Kidney glomerular epithelial cell (primary cell): ENCODE measurements at regions not wholly inside any gene's neighbourhood (a gene's known extent, or its start where the extent isn't known, plus 50 kb on each side); places are given as distances from the start of the nearest gene placed in this dataset.

Experiments used
- DNase-seq: peaks from one replicate; lab custom pipeline; 2025; lab: John Stamatoyannopoulos, UW

DNA sequence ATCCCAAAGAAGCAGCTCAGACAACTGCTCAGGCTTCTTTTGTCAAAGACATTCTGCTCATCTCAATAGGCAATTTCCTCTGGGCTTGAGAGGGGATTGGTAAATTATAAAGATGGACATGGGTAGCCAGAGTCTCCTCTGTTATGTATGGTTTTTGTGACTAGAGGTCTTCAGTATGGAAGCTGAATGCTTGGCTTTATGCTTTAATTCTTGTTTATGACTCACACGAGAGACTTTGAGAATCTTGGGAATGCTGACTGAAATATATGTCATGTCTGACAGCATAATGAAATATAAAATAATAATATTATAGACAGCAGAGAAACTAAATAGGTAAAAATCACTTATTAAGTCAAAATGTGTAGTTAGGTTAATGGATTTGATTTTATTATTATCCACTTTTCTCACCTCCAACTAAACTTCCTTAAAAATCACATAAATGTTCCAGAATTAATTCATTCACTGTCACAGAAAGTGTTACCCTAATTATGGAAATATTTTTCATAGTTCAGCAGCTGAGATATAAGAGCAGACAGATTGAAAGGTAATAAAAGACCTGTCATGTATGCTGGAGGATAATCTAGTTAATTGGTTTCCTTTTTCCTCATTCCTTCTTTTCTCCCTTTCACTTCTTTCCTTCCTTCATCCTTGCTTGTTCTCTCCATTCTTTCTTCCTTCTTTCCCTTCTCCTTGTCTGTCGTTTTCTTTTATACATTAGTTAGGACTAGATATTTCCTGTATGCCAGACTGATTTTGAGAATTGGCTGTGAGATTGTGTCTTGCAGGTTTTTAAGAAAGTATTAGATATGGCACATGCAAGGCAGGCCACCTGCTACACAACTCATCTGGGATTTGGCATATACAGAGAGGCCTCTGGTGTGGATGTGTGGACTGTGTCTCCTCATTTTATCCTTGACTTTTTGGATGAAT is 1866.1 kb upstream of the NUDT12 start:
- DNase-seq, result no peak

DNA sequence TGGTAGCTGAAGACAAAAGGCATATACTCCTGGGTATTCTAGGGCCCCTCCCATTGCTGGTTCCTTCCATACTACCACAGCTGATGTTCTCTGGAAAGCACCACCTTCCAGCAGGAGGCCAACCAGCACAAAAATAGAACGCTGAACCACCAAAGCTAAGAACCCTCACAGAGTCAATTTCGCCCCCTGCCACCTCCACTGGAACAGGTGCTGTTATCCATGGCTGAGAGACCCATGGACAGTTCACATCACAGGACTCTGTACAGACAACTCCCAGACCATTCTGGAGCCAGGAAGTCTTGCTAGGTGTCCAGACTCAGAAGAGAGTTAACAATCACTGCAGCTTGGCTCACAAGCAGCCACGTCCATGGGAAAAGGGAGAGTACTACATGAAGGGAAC is 1851.5 kb upstream of the NUDT12 start:
- DNase-seq, result no peak

DNA sequence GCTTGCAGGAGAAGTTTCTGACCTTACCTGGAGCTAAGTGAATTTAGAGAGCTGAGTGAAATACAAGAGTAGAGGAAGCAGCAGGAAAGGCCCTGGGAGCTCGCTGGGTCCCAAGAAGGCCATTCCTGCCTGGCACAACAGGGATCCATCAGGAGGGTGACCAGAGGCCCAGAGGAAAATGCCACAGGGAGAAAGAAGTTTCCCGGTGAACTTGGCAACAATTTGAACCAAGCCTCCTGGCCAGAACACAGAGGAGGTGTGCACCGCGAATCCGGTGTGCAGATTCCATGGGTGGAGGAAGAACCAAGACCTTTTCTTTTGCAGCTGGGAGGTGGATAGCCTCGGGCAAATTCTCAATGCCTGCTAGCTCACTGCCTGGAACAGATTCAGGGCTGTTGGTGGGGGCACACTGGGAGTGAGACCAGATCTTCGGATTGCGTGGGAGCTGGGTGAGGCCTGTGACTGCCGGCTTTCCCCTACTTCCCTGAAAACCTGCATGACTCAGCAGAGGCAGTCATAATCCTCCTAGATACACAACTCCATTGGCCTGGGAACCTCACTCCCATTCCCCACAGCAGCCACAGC is 1850.9 kb upstream of the NUDT12 start:
- no peak for DNase-seq

DNA sequence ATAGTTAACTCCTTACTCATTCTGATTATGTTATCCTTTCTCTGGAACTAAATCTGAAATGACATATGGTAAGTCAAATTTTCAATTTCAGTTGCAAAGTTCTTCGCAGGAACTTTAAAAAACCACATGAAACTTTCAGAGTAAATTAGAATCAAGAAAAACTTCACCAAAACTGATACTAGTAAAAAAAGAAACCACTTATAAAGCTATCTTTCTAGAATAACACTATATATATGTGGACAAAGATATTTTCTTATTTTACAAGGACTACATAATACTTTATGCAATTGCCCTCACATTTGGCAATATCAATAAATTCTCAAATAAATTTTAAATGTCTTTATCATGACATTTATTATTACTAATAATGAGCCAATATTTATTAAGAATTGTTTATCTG is 1847.1 kb upstream of the NUDT12 start:
- no peak for DNase-seq

DNA sequence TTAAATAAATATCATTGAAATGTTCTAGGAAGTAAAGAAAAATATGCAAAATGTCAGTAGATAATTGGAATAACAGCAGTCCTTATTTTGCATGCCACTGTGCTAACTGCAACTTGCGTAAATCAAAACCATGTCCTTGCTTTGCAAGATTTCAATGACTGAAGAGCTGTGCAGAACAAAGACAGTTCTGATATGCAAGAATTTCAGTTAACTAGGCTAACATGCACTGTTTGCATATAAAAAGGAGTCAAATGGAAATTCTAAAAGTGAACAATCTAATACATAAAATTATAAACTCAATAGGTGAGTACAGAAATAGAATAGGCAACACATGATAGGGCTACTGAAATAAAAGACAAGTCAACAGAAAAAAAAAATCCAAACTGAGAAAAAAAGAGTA is 1844.6 kb upstream of the NUDT12 start:
- no peak for DNase-seq

DNA sequence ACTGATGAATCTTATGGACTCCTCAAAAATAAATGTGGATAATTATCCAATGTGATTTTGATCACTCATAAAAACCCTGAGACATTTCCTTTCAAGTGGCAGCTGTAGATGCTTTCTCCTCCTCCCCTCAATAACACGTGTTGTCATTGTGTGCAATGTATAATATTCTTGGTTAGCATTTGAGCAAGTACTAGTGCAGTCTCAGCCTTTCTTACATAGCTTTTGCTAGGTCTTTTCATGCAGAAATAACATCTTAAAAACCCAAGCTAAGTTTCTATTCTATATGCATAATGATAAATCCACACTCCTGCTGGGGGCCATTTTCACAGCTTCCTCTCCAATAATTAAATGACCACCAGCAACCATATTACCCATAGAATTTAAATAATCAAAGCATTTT is 1835.2 kb upstream of the NUDT12 start:
- DNase-seq, result no peak

DNA sequence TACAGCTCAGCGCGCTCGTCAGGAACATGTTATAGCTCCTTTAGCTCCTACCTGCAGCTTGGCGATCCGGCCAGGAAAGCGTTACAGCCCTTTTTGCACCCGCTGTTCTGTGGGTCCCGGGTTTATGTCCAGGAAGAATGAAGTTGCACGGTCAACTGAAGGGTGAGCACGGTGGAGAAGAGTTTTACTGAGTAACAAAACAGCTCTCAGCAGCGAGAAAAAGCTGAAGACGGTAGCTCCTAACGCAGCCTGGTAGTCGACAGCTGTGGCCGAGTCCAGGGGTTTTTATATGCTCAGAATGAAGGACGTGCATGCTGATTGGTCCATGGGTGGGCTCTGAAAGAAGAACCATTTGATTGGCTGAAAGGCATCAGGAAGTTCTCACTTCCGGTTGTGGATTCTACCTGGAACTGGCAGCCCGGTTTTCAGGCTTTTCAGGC is 1830.1 kb upstream of the NUDT12 start:
- DNase-seq, result no peak

DNA sequence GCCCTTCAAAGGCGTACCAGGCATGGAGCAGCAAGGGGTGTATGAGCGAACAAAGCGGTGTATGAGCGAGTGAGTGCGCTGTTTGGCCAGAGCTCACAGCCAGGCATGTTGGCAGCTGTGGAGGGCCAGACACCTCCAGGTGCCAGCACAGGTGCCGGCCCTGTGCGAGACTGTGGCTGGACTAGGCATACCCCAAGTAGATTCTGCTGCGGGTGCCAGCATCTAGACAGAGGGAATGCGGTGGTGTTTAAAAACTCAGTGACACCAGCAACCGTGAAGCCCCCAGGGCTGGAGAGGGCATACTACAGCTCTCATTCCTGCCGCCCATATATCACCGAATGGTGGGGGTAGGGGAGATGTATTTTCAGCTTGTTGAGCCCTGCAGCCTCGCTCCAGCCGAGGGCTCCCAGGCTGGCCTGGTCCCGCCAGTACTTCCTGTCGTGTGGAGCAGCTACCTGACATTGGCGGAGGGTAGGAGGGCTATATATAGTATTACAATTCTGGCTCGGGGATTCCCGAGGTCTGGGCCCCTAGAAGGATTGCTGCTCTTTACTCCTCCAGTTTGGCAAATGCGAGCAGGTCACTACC is 1829.6 kb upstream of the NUDT12 start:
- DNase-seq, result no peak

DNA sequence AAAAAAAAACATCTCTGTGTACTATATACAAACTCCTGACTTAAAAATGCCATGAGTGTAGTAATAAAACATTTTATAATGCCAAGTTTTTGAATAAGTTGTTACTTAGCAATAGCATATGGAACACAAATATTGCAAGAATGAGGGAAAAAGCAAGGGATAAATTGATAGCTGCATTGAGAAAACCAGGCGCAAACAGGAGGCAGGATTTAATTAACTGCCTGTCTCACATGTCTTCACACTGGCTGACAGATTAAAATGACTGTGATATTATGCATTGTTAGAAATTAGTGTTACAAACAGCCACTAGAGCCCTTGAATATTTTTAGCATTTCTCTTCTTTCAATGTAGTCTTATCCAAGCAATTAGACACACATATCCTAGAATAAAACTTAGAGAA is 1817.5 kb upstream of the NUDT12 start:
- no peak for DNase-seq

DNA sequence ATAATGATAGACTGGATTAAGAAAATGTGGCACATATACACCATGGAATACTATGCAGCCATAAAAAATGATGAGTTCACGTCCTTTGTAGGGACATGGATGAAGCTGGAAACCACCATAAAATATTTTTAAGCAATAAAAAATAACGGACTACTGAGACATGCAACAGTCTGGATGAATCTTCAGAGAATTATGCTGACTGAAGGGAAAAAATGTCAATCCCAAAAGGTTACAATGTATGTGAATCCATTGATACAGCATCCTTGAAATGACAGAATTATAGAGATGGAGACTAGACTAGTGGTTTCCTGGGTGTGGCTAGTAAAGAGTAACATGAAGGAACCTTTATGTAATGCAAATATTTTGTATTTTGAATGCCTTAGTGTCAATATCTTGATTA is 1808.6 kb upstream of the NUDT12 start:
- no peak for DNase-seq

DNA sequence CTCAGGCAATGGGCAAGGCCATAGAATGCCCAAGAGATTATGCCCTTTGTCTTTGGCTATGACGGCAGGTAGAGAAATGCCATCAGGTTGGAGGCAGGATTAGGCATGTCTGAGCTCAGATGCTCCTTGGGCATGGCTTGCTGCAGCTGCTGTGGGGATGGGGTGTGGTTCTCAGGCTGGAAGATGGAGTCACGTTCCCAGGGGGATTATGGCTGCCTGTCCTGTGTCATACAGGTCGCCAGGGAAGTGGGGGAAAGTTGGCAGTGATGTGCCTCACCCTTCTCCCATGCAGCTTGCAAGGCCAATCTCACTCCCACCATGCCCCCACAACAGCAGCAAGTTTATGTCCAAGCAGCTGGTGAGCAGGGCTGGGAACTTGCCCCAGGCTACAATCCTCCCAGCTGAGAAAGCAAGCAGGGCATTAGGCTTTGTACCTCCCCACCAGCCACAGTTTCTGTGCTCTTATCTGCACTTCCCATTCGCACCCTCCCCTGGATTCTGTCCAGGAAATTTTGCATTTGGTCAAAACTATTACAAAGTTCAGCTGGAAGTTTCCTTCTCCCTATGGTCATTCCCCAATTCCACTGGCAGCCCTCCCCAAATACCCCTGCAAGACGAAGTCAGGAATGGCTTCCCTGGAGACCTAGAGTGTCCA is 1788.0 kb upstream of the NUDT12 start:
- no peak for DNase-seq

DNA sequence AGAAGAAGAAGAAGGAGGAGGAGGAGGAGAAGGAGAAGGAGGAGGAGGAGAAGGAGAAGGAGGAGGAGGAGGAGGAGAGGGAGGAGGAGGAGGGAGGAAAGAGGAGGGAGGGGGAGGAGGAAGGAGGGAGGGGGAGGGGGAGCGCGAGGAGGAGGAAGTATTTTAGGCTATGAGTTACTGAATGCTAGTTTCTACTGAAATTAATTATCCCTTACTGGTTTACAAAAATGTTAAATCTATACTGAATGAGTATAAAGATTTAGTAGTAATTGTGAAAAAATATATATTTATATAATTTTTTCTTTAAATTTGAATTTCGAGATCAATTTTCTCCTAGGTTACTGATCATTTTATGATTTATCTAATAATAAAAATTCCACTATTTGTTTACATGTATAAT is 1769.0 kb upstream of the NUDT12 start:
- DNase-seq, result no peak

DNA sequence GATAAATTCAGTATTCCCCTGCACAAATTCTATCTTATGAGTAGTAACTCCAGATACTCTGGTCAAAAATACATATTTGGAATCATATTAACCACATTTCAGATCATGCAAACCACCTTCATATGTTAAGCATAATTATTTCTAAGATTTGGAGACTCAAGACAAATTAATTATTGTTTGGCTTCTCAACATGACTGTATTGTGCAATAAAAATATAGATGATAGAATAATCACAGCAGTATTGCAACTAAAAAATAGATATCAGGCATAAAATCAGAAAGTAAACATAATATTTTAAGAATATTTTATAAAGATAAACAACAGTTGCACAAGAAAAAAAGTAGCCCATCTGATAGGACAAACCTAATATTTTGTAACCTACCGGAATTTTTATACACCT is 1767.6 kb upstream of the NUDT12 start:
- DNase-seq, result no peak

DNA sequence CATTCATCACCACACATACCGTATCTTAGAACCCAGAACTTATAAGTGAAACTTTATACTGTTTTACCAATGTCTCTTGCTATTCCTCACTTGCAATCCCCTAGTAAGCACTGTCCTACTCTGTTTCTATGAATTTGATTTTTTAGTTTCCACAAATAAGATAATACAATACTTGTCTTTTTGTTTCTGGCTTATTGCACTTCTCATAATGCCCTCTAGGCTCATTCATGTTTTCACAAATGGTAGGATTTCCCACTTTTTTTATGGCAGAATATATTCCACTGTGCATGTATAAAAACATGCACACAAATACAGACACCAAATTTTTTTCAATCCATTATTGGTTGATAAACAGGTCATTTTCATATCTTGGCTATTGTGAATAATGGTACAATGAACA is 1742.3 kb upstream of the NUDT12 start:
- no peak for DNase-seq

DNA sequence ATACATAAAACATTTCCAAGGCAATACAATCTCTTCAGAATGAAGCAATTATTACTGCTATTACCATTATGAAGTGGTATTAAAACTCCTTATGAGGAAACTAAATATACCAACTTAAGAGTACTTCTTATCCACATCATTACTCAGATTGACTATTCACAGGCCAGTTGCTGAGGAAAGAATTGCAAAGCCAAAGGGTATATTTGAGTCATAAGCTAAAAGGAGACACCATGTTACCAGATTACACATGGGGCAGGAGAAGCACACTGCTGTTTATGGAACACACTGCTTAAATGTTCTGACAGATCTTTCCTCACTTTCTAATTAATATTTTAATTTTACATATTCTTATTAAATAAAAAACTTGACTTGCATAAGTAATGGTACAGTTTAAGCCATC is 1726.4 kb upstream of the NUDT12 start:
- DNase-seq, result no peak

DNA sequence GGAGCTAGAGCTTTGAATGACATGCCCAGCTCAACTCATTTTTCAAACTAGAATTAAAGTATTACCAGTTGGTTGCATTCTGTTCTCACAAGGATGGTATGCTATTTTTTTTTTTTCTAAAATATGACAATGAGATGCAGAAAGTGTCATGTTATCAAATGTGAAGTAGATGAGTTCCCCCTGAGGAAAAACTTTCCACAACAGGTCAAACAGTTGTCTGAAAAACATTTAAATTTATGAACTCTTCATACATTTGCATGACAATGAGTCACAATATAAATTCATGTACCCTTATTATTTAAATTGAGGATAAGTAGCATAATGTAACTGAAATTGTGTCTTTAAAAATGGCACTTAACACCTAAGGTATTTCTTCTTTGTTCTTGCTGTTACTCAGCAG is 1720.5 kb upstream of the NUDT12 start:
- DNase-seq, result no peak

DNA sequence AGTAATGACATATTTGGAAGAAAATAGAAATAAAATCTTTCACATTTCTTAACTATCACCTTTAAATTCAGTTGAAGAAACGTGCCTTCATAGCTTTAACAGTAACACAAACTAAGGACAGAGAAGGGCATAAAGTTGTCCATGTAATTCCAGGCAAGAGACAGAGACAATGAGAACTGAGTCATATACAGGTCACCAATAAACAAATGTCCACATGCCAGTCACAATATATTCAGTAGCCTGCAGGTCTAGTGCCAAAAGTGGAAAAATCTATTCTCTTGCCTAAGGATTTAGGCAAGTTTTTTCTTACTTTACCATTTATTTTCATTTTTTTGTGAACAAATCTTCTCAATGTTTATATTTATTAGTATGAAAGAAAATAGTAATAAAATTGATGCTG is 1711.5 kb upstream of the NUDT12 start:
- DNase-seq, result no peak

DNA sequence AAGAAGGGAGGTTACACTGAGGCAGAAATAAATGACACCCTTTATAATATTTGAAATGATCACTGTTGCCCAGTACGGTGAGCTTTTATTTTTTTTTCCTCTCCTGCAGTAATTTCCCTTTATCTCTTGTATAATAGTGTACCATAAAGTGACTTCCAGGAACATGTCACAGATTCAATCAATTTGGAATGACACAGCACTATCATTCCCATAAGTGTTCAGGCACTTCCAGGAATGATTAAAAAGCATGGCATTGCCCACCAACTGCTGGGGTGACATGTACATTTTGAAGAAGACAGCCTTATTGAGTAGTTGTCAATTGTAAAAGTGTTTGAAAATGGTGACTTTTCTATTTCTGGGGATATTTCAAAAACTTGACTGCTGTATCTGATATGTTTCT is 1700.9 kb upstream of the NUDT12 start:
- DNase-seq, result no peak

DNA sequence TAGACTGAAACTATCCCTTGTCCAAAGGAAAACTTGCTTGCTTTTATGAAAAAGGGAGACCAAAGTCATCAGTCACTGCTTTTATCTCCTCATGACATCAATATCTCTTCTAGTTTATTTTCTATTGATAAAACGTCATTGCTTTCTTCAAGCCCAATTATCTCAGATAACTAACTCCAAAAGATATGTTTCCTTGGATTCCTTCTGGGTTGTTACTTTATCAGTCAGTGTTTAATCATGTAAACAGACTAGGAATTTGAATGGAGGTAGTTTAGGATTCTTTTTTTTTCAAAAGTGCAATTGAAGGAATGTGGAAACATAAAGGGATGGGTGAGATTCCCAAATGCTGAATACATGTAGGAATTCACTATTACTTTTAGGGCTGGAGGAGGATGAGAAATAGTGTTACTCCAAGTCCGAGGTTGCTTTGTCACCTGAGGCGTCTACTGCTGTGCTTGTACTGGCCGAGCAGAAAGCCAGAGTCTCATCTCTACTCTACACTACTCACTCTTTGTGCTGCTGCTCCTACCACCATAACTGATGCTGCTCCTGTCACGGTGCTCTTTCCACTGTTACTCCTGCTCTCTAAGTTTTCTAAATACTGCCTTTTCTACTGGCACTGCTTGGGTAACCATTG is 1697.1 kb upstream of the NUDT12 start:
- no peak for DNase-seq

DNA sequence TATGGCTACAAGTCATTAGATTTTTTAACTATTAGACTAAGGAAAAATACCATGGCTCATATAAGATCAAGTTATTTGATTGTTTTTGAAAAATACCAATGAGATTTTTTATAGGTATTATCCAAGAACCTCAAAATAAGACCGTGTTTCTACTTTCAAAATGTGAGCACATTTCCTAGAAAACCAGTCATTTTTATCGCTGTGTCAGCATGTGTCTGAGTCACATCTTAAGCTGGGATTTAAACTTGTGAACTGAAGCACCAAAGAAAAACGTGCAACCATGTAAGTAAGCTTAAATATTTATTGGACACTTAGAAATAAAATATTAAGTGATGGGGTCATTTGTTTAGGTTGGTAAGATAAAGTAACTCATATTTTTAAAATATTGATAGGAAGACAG is 1676.0 kb upstream of the NUDT12 start:
- DNase-seq, result no peak

DNA sequence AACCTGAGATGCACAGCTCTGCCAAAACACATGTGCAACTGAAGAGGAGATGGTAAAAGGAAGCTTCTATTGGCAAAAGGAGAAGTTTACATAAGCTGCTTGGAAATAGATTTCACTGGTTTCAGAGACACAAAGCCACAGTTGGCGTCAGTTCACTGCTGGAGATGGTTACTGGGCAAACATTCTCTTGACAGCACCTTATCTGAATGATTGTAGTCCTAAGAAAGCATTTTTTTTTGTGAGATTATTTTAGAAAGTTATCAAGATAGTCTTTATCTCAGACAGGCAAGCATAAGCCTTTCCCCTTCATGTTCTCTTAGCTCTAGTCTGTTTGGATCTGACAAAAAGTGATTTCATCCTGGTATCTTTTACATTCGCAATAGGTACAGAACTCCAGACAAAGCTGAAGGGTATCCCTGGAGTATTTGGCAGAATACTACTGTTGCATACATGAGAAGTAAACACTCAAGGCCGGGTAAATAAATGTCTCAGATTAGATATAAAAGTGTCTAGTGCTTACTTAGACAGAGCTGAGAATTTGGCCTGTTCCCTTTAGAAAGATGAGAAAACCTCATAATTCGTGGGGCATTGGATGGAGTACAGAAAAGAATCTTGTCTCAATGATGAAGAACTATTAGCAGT is 1668.0 kb upstream of the NUDT12 start:
- DNase-seq, result no peak

DNA sequence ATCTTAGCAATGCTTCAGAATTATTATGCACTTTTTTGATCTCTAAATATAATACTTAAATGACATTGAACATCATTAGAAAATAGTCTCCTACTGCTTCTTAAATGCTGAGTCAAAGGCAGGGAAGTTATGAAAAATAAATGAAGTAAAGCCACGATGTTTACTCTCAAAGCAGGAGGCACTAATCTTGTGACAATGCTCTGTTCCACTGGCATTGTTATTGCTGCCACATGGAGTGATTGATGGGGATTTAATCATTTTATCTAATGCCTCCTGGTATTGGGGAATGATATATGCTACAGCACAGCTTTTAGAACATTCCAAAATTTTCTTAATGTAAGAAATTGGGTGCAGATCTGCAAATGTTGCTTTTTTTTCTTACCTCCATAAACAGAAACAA is 1655.4 kb upstream of the NUDT12 start:
- no peak for DNase-seq
